Right ventricle myocardium inferior (tissue), 1 donor: ENCODE measurements at regions not wholly inside any gene's neighbourhood (a gene's known extent, or its start where the extent isn't known, plus 50 kb on each side); places are given as distances from the start of the nearest gene placed in this dataset.
"Not testable (repeated sequence)": the region's sequence is repeated elsewhere in the genome, so short reads cannot be mapped to it uniquely, and the experiment has no call there.

Source experiments
- ATAC-seq: fragments of 200-7000 bp; cut with Tn5 transposase; one replicate; pipeline ENCODE4 v1.9.1; 2020; ENCODE audit warnings: mild to moderate bottlenecking, moderate library complexity
- DNase-seq: peaks from one replicate; pipeline ENCODE4 v3.0.0; 2021; ENCODE audit errors: missing footprints
- intact Hi-C: fragments of 100-400 bp; cut with DNase I; formaldehyde crosslinking; loops from one replicate; pipeline ENCODE4 v1.11.0; 2022
- donor health status: DM: no; HTN: yes; CAD: no; lungs with severe emphysema.

DNA sequence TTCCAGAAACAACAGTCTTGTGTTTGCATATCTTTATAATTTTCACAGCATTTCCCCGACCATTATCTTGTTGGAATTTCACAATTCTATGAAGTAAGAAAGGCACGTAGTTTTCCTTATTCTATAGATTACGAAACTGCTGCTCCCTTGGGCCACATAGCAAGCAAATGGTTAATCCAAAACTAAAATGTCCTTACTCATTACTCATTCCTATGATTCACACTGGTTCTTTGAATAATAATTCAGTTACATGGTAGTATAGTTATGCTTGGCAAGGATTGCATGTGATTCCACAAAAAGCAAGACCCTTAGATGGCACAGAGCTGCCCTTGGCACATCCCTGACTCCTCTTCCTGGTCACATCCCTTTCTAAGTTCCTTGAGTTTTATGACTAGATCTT, 51.2 kb downstream of the OR13H1 start:
- ATAC-seq (no peak), DNase-seq (no peak)
- intact Hi-C loops: no loop called here

DNA sequence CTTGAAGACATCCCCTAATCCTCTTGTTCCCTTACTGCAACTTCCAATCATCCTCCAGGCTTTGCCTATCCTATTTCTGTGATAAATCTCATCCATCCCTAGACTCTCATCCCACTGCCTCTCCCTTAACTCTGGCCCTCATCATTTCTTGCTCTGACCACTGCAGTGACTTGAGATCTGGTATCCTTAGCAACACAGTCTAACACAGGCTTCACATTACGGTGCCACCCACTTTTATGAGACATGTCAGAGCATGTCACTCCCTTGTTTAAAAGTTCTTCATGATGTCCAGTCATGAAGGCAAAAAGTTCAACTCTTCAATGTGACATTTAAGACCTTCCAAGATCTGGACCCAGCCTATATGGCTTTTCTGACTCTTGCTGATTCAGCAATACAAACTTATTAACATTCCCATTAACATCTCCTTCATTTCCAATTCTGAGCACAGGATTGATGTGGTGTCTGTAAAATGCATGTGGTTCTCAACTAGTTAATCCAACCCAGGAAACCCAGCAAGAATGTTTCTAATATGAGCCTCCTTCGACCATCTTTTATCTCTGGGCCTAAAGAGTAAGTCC, 64.0 kb downstream of the OR13H1 start:
- no peak for ATAC-seq
- no peak for DNase-seq
- intact Hi-C loops: no loop called here

DNA sequence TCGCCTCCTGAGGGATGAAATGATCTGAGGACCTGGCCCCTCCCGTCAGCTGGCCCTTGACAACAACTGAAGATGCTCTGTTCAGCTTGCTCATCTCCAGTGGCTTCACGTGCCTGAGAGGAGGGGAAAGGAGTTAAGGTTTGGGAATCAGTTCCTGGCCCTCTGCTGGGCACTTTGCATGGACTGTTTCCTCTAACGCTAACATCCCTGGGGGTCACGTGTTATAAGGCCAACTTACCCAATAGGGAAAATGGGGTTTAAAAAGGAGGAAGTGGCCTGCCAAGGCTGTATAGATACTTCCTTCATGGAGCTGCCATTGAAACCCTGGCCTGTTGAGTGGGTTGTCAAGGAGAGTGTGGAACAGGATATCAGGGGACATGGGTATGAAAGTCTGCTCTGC, 65.6 kb downstream of the OR13H1 start:
- no peak for DNase-seq
- intact Hi-C loops: no loop called here
- ATAC-seq: no peak

DNA sequence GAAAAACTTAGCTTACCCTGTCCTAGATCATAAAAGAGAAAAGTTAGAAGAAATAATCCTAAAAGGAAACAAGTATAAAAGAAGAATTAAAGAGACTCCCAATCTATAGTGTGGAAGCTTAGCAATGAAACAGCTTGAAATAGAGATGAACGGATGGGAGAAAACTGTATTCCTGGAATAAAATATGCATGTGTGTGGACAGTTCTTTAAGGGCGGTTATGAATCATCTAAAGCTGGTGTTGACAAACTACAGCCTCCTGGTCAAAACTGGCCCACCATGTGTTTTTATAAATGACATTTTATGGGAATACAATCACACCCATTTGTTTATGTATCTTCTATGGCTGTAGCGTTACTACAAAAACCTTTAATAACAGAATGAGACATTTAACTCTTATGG, 69.4 kb downstream of the OR13H1 start:
- intact Hi-C loops: no loop called here
- DNase-seq (no peak), ATAC-seq (no peak)

DNA sequence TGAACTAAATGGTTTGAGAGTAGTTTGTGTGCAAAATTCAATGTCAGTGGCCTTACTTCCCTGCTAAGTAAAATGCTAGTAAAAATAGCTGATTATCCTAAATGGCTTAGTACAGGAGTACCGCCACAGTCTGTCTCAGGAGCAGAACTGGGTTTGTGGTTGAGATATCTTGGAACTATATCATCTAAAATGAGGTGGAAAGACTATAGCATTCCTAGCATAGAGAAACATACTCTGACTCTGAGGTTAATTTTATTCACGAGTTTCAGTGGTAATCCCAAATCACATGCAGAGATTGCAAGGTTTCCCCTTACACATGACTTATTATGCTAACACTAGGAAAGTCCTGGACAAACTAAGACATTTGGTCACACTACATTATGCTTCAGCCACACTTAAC, 70.4 kb downstream of the OR13H1 start:
- intact Hi-C loops: no loop called here
- DNase-seq: no peak

DNA sequence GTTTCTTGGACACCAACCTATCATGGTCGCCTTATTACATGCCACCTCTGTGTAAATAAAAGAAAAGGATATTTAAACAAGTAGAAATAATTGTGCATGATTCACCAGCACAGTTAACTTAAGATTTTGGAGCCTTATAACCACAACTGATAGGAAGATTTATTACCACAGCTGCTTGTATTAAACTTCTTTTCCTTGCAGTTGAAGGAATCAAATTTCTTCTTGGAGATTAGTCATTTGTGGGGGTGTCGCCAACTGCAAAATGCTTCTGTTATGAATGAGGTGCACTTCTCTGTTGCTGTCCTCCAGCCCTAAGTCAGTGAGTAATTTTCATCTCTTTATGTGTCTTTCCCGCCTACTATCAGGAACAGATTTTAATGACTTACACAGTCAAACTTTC, 73.3 kb downstream of the OR13H1 start:
- DNase-seq (no peak), ATAC-seq (no peak)
- intact Hi-C loops: no loop called here

More for the DNA sequence above, 70.4 kb downstream of the OR13H1 start:
- no peak for ATAC-seq

DNA sequence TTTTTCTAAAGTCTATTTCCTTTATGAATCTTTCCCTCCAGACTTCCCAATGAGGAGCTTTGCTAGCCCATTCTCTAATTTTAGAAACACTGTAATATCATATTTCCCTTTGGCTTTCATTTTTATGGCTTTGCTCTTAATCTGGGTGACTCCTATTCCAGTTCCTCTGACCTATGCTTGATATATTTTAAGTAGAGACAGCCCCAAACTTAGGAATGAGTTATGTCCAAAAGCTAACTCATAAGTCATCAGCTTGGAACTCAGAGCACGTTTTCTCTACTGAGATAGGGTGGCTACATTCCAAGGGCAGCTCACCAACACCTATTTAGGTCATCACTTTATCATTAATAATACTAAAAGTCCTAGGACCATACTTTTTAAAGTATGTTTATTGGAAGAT, 77.8 kb downstream of the OR13H1 start:
- ATAC-seq (no peak), DNase-seq (no peak)
- intact Hi-C loops: no loop called here

DNA sequence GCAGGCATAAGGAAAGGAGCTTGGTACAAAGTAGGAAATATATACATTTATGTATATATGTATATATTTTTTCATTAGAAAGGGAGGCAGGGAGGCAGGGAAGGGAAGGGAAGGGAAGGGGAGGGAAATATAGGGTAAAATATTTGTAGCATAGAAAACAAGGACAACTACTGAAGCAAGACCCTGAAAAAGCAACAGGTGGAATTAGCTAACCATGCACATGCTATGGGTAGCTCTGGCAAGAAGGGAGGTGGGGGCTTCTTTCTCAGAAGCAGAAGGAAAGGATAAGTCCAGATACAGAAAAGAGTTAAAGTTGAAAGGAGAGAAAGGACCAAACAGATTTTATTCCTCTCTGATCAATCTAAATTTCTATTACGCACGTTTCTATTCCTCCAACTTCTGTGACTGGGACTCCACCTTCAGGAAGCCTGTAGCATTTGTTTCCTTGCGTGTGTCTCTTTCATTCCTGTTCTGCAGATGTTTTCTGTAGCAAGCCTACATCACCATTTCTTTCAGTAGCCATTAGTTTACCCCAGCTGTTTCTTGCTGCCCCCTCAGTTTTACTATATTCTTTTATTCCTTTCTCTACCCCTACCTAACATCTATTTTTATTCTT, 82.9 kb downstream of the OR13H1 start:
- no peak for DNase-seq
- intact Hi-C loops: no loop called here
- no peak for ATAC-seq

DNA sequence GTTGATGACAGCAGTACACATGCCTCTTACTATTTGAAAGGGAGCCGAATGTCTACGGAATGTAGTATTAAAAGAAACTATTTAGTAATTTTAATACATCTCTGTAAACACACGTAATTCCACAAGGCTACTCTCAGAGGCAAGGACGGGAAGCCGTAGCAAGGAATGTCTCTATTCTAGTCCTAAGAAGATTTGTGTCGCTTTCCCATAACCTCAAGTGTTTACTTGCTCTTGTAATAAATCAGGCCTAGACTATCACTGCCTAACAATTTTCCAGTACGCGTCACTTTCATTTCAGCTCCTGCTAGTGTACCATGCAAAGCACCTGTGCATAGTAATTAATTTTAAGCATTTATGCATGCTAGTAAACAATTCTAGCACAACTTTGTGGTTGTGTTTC, 86.7 kb downstream of the OR13H1 start:
- ATAC-seq: no peak
- DNase-seq: no peak
- intact Hi-C loops: no loop called here

DNA sequence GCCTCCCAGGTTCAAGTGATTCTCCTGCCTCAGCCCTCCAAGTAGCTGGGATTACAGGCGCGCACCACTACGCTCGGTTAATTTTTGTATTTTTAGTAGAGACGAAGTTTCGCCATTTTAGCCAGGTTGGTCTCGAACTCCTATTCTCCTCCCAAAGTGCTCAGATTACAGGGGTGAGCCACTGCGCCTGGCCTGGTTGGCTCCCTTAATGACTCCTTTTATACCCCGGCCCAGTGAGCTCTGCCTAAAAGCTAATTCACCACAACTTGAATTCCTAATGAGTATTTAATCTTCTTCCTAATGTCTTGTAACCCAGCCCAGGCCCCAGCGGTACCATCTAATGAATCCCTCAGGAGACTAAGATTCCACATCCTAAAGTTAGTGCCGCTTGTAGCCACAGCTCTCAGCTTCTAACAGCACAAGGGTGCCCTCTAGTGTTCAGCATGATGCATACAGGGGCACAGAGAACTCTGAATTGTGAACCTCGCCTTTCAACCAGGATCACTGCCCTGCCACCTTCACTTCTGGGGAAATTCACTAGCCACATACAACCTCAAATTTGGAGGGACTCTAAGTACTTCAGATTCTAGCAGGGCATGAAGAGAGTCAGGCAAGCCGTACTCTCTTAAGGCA, 89.5 kb downstream of the OR13H1 start:
- DNase-seq (no peak), ATAC-seq (peak; percentile 34)
- intact Hi-C loops: loop anchor here (2.0 kb wide), 1 partner anchor 657 kb away; no protein-coding TSS in a partner anchor

DNA sequence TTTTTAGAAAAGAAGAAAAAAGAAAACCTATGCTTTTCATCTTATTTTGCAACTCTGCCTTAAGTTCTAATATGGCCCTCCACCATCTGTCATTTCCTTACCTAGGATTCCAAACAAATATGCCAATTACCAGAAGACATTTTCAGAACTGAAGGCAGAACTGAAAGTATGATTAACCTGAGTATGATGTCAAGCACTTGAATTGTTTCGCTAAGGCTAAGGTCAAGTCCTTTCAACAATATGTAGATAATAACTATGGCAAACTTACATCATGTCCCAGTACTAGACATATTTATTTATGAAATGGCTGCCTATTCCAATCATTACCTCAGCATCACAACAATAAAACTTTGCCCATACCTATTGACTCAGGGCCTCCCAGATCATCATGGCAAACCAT, 91.0 kb downstream of the OR13H1 start:
- intact Hi-C loops: no loop called here
- ATAC-seq (no peak), DNase-seq (no peak)

DNA sequence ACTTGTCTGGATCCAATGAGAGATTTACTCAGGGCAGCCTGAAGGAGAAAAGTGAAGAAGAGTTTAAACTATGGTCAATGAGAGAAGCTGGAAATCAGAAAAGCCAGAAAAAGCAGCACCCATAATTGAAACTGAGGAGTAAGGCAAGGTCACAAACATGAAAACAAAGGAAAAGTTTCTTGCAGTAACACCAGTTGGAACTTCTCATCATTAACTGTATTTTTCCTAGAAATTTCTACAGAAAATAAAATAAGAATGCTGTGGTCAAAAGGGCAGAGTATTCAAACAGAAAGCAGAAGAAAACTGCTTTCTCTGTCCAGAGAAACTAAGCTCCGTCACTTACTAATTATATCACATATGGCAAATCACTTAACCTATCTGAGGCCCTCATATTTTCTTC, 102.2 kb downstream of the OR13H1 start:
- intact Hi-C loops: no loop called here
- ATAC-seq (no peak), DNase-seq (no peak)

DNA sequence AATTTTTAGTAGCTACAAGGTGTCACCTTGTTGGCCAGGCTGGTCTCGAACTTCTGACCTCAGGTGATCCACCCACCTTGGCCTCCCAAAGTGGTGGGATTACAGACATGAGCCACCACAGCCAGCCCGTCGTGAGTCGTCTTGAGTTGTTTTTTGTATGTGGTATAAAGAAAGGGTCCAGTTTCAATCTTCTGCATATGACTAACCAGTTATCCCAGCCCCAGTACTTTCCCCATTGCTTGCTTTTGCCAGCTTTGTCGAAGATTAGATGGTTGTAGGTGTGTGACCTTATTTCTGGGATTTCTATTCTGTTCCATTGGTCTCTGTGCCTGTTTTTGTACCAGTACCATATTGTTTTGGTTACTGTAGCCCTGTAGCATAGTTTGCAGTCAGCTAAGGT, 105.9 kb downstream of the OR13H1 start:
- intact Hi-C loops: no loop called here

DNA sequence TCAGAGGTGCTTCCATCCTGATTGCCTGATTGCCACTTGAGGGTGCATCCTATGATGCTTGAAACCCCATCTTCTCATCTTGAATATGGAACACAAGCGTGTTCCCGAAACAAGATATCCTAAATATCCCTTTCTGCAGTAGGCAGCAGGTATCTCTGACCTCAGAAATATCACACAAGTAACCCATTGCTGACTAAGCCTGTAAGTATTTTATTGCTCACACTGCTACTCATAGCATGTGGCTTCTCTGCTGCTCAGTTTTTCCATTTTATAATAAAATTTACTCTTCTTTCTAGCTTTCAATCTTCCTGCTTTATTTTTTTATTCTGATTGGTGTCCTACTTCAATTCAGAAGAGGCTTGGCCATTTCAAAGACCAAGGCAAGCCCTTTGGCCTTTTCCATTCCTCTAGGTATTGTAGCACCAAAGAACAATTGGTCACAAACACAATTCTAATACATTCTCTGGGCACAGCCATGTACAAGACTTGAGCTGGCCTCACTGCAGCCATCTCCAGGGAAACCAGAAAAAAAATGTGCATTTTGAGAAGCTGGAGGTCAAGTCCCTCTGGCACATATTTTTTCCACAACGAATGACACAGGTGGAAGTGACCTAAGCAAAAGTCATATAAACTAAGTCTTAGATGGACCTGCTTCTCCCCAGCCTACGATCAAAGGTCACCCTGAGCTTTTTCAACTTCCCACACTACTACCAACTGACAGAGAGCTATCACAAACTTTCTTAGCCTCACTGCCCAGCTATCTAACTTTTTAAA, 107.0 kb downstream of the OR13H1 start:
- ATAC-seq: no peak
- intact Hi-C loops: no loop called here
- DNase-seq: no peak

More for the DNA sequence above, 105.9 kb downstream of the OR13H1 start:
- ATAC-seq: no peak
- no peak for DNase-seq

DNA sequence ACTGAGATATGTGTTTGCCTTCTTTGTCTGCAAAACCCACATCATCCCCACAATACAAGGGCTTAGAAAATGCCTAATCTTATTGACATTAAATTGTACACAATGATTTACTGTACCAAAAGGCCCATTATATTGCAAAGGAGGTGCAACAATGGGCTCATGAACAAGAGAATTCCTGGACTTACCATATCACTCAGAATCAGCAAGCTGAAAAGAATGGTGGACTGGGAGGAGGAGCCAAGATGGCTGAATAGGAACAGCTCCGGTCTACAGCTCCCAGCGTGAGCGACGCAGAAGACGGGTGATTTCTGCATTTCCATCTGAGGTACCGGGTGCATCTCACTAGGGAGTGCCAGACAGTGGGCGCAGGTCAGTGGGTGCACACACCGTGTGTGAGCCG, 119.9 kb downstream of the OR13H1 start:
- DNase-seq, intact Hi-C loops, ATAC-seq: not testable (repeated sequence)

DNA sequence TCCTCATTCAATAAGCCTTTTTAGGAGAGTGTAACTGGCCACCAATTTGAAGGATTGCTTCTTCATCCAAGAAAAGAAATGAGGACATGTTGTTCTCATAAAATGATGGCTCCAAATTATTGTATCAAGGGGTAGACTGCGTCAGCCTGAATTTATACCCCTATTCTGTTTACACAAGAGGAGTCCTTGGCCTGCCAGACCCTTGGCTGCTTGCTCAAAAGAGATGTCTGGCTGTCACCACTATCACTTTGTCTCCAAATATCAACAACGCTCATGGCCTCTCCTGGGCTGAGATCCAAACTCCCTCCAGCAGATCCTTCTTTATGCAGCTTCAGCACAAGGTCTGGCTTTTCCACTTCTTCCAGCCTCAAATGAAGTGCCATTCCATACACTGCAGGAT, 127.9 kb downstream of the OR13H1 start:
- ATAC-seq (no peak), DNase-seq (no peak)
- intact Hi-C loops: no loop called here

DNA sequence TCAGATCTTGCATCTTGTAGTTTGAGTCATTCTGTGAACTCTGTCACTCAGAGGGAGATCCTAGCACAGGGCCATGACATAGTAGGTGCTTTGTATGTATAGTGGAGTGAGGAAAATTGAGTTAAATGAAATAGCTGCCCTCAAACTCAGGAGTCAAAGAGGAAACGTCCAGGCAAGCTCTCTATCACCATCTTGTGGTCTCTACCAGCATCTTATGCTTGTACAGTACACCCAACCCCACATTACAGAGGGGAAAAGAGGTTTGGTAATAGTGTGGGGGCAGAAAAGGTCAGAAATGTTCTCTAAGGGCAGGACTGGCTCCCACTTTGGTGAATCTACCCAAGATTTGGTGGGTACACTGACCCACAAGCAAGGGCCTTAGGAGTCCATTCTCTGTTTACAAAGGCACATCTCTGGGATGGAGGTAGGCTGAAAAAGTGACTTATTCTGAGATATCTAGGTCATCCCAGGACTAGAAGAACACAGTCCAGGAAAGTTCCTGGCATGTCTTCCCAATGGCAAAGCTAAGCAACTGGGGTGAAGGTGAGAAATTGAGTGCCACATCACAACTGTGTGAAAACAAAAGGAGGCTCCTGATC, 131.8 kb downstream of the OR13H1 start:
- no peak for DNase-seq
- intact Hi-C loops: no loop called here
- ATAC-seq: no peak

DNA sequence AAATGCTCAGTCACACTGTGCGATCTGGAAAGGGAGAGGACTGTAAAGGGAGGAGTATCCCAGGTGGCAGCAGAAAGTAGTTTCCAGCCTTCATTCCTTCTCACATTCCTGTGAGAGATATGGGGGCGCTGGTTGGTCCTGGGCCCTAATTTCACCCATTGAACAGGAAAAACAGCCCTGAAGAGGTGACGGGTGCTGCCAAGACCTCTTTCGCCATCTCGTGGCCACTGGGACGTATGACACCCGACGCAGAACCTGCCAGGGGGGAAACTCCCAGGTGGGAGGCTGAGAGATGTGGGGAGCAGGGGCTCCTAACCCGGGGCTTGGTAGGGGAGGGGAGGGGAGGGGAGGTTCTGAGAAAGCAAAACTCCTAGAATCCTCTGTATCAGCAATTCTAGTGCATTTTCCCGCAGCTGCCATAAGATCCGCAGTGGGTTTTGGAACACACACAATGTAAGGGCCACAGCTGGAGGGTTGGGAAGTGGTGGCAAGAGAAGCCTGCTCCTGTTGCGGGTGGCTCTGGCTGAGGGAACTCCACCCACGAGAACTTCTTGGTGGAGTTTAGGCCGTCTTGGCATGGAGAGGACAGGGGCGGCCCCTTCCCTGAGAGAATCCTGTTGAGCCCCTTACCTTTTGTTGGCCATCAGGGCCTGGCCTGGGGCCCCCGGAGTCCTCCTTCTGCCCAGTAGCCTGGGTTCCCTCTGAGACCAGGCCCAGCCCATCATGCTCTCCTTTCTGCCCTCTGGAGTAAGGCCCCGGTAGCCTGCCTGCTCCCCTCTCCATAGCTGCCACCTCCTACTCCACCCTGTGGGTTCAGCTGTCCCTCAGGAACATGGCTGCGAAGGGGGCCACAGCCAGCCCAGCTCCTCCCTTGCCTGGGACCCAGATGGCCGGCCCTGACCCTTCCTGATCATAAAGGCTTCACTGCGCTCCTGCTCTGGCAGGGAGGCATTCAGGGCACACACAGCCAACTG, 134.1 kb downstream of the OR13H1 start:
- intact Hi-C loops: no loop called here
- ATAC-seq (no peak), DNase-seq (no peak)
